Stomach (tissue), 4 donors: ENCODE measurements at regions not wholly inside any gene's neighbourhood (a gene's known extent, or its start where the extent isn't known, plus 50 kb on each side); places are given as distances from the start of the nearest gene placed in this dataset.

Experiments
- EP300 ChIP-seq: sonication (generic); formaldehyde crosslinking; IDR thresholded peaks from one replicate; pipeline ENCODE4 v1.6.1; 2017; ENCODE audit warnings: antibody characterized with exemption
- POLR2A ChIP-seq, 4 donors: fragments of 450-650 bp; IDR thresholded peaks; one replicate each; pipeline ENCODE4 v1.6.1; 2016; ENCODE audit warnings: antibody characterized with exemption in 4 of 4, control low read depth in 2 of 4, mild to moderate bottlenecking in 1 of 4, moderate library complexity in 1 of 4
- POLR2AphosphoS5 ChIP-seq, 3 donors: sonication (generic); formaldehyde crosslinking; IDR thresholded peaks; one replicate each; pipeline ENCODE4 v1.6.1; 2016; ENCODE audit warnings: antibody characterized with exemption in 3 of 3
- TF ChIP-seq, protein P1 (sequence below), 7 experiments: fragments of 450-650 bp in 4 of 7; fragments of 200-600 bp in 3 of 7; sonication (generic) in 3 of 7; IDR thresholded peaks; one replicate each; pipeline ENCODE4 v1.5.1; 2016 to 2019; ENCODE audit warnings: antibody characterized with exemption in 7 of 7, control low read depth in 2 of 7, mild to moderate bottlenecking in 1 of 7

- TF ChIP-seq POLR2A (IDR thresholded peaks at IDR 0.05) = no peak
- TF ChIP-seq, protein P1, sequence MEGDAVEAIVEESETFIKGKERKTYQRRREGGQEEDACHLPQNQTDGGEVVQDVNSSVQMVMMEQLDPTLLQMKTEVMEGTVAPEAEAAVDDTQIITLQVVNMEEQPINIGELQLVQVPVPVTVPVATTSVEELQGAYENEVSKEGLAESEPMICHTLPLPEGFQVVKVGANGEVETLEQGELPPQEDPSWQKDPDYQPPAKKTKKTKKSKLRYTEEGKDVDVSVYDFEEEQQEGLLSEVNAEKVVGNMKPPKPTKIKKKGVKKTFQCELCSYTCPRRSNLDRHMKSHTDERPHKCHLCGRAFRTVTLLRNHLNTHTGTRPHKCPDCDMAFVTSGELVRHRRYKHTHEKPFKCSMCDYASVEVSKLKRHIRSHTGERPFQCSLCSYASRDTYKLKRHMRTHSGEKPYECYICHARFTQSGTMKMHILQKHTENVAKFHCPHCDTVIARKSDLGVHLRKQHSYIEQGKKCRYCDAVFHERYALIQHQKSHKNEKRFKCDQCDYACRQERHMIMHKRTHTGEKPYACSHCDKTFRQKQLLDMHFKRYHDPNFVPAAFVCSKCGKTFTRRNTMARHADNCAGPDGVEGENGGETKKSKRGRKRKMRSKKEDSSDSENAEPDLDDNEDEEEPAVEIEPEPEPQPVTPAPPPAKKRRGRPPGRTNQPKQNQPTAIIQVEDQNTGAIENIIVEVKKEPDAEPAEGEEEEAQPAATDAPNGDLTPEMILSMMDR (IDR thresholded peaks at IDR 0.05) = no peak
- TF ChIP-seq POLR2AphosphoS5 (IDR thresholded peaks at IDR 0.05) = no peak
- TF ChIP-seq EP300 = no peak
These were observed 2345.2 kb downstream of the PCDH9 start for GRCh38 chr13:64884976-64885375.
